Adrenal gland (tissue), 9 donors: ENCODE measurements at regions not wholly inside any gene's neighbourhood (a gene's known extent, or its start where the extent isn't known, plus 50 kb on each side); places are given as distances from the start of the nearest gene placed in this dataset.

Experiments used
- DNase-seq, 7 donors: peaks; one replicate each; pipeline ENCODE4 v3.0.0-alpha.2; 2019 to 2020
- H3K27ac ChIP-seq, 5 donors: fragments of 200-600 bp; sonication (generic) in 4 of 5; 1 replicate in 3 of 5; 2 replicates in 2 of 5; pipeline versions ENCODE4 v1.5.1 to v1.8.0; 2016 to 2020; ENCODE audit warnings: mild to moderate bottlenecking in 1 of 5
- H3K27me3 ChIP-seq: fragments of 200-600 bp; 2 replicates; pipeline ENCODE4 v1.8.0; 2021
- H3K36me3 ChIP-seq, 2 donors: fragments of 200-600 bp; replicated peaks in 1 of 2; 1 replicate in 1 of 2; 2 replicates in 1 of 2; pipeline versions ENCODE4 v1.5.1 to v1.8.0; 2018 to 2022
- H3K4me1 ChIP-seq, 2 donors: fragments of 200-600 bp; replicated peaks in 1 of 2; 1 replicate in 1 of 2; 2 replicates in 1 of 2; pipeline versions ENCODE4 v1.5.1 to v1.8.0; 2018 to 2021
- H3K4me3 ChIP-seq, 4 donors: fragments of 200-600 bp; sonication (generic) in 3 of 4; one replicate each; pipeline ENCODE4 v1.5.1; 2016 to 2018
- H3K9me3 ChIP-seq, 3 donors: fragments of 200-600 bp; sonication (generic) in 1 of 3; replicated peaks in 1 of 3; 1 replicate in 2 of 3; 2 replicates in 1 of 3; pipeline versions ENCODE4 v1.5.1 to v1.8.0; 2016 to 2021
- CTCF ChIP-seq, 6 experiments: fragments of 450-650 bp in 4 of 6; fragments of 200-600 bp in 2 of 6; sonication (generic) in 1 of 6; IDR thresholded peaks; 1 replicate in 5 of 6; 2 replicates in 1 of 6; pipeline versions ENCODE4 v1.5.1 to v1.8.0; 2016 to 2021; ENCODE audit warnings: antibody characterized with exemption in 6 of 6, mild to moderate bottlenecking in 2 of 6, moderate library complexity in 1 of 6
- POLR2A ChIP-seq, 2 donors: fragments of 450-650 bp; IDR thresholded peaks; one replicate each; pipeline ENCODE4 v1.6.1; 2017; ENCODE audit warnings: antibody characterized with exemption in 2 of 2, mild to moderate bottlenecking in 2 of 2, moderate library complexity in 1 of 2
- WGBS, 4 donors: extraction: QIAGEN DNeasy Blood & Tissue Kit in 2 of 4; methylation state at CpG; one replicate each; pipeline versions ENCODE4 v1.1.5 to v1.1.7; 2013 to 2017; 5-methylcytosine and 5-hydroxymethylcytosine counted together
- intact Hi-C, 2 donors: fragments of 100-400 bp; cut with DNase I; formaldehyde crosslinking; loops; one replicate each; pipeline versions ENCODE4 v1.14.1 to v1.15.0; 2022 to 2023
- donor health status: healthy with polysubstance abuse.
- donor health status: Bipolar disorder and iron deficiency.
- donor health status: DM: yes; HTN: yes; CAD: no.
- donor health status: DM: no; HTN: no; CAD: no.
- donor health status: DM: no; HTN: no; CAD: no.

GRCh38 chr6:40914005-40914404, 125.0 kb downstream of the UNC5CL start:
- Histone ChIP-seq H3K36me3 (no peaks in the 10 kb centered on the region), H3K4me1 (no peaks in the 10 kb centered on the region), H3K27me3 (no peaks in the 10 kb centered on the region), H3K4me3 (no peak overlapping the region), H3K27ac (no peak overlapping the region), H3K9me3 (no peaks in the 10 kb centered on the region)
- WGBS, 4 donors = 86 to 94% (median 91%) methylated on average over 6 of the region's 6 CpGs
- intact Hi-C loops = no loop called here
- no peak for DNase-seq
- TF ChIP-seq CTCF (IDR thresholded peaks at IDR 0.05) (no peak), POLR2A (IDR thresholded peaks at IDR 0.05) (no peak)

- intact Hi-C loops = no loop called here
- no peak overlapping the region for H3K4me3 ChIP-seq
Observed at GRCh38 chr6:40912158-40912946, 126.7 kb downstream of the UNC5CL start.

GRCh38 chr6:40910260-40910893, 128.6 kb downstream of the UNC5CL start:
- H3K9me3 ChIP-seq = no peaks in the 10 kb centered on the region
- WGBS, 4 donors = 87 to 100% (median 100%) methylated on average over 2 of the region's 2 CpGs
- intact Hi-C loops = no loop called here
- no peak overlapping the region for H3K27ac ChIP-seq
- TF ChIP-seq POLR2A (IDR thresholded peaks at IDR 0.05) = no peak
- no peak for TF ChIP-seq CTCF (IDR thresholded peaks at IDR 0.05)
- no peaks in the 10 kb centered on the region for H3K36me3 ChIP-seq
- DNase-seq = no peak
- H3K4me3 ChIP-seq = no peak overlapping the region
- H3K27me3 ChIP-seq = no peaks in the 10 kb centered on the region
- peaks cover 0 to 8% of the 10 kb centered on the region in 2 donors for H3K4me1 ChIP-seq

More at GRCh38 chr6:40912158-40912946, 126.7 kb downstream of the UNC5CL start:
- Histone ChIP-seq H3K27ac (no peak overlapping the region), H3K36me3 (no peaks in the 10 kb centered on the region), H3K4me1 (peaks cover 0 to 2% of the 10 kb centered on the region in 2 donors), H3K27me3 (no peaks in the 10 kb centered on the region), H3K9me3 (no peaks in the 10 kb centered on the region)
- peak; percentile 24 to 76 (median 38) for DNase-seq
- TF ChIP-seq CTCF (IDR thresholded peaks at IDR 0.05) = peak in 5 of 6 experiments; percentile 31 to 52 (median 49)
- no peak for TF ChIP-seq POLR2A (IDR thresholded peaks at IDR 0.05)
- 71 to 89% (median 79%) methylated on average over 5 to 9 of the region's 9 CpGs for WGBS, 4 donors

- intact Hi-C loops = no loop called here
- Histone ChIP-seq H3K36me3 (no peaks in the 10 kb centered on the region), H3K4me3 (no peak overlapping the region), H3K9me3 (no peaks in the 10 kb centered on the region), H3K27ac (no peak overlapping the region), H3K4me1 (peaks cover 0 to 8% of the 10 kb centered on the region in 2 donors), H3K27me3 (no peaks in the 10 kb centered on the region)
- WGBS, 4 donors = 83 to 95% (median 90%) methylated on average over 1 of the region's 1 CpG
- TF ChIP-seq CTCF (IDR thresholded peaks at IDR 0.05) = no peak
- TF ChIP-seq POLR2A (IDR thresholded peaks at IDR 0.05) = no peak
- DNase-seq = no peak
Observed at GRCh38 chr6:40909811-40910210, 129.2 kb downstream of the UNC5CL start.
